SK-N-SH (cell line): ENCODE measurements at regions not wholly inside any gene's neighbourhood (a gene's known extent, or its start where the extent isn't known, plus 50 kb on each side); places are given as distances from the start of the nearest gene placed in this dataset.

Experiments used
- CTCF ChIA-PET: fragments of 300-600, 350-600 bp; formaldehyde crosslinking; extraction: SDS; loops from one replicate; lab custom pipeline; 2021; lab: Yijun Ruan, JAX
- POLR2A ChIA-PET: fragments of 350-600 bp; sonication (Branson Sonifier 250); formaldehyde crosslinking; extraction: SDS; loops from one replicate; lab custom pipeline; 2020; ENCODE audit warnings: antibody characterized with exemption, inconsistent platforms; lab: Yijun Ruan, JAX
- DNase-seq: peaks from one replicate; pipeline ENCODE4 v3.0.0; 2012
- H2AFZ ChIP-seq: fragments of 200-600 bp; sonication (generic); 2 replicates; pipeline ENCODE4 v1.8.1; 2016; ENCODE audit warnings: antibody characterized with exemption, mild to moderate bottlenecking, low read depth
- H3F3A ChIP-seq: fragments of 200-600 bp; sonication (generic); replicated peaks from 2 replicates; pipeline ENCODE3; 2016; ENCODE audit warnings: antibody characterized with exemption, mild to moderate bottlenecking; ENCODE audit not compliant: insufficient read depth
- H3K27ac ChIP-seq, 2 experiments: fragments of 200-500 bp in 1 of 2; fragments of 200-600 bp in 1 of 2; sonication (Bioruptor generic) in 1 of 2; sonication (generic), shearing (Covaris generic) in 1 of 2; 2 replicates each; pipeline versions ENCODE4 v1.5.1 to v1.6.1; 2014 to 2016; ENCODE audit warnings: low read depth in 2 of 2, inconsistent platforms in 1 of 2, low read length in 1 of 2, mild to moderate bottlenecking in 1 of 2, mixed read lengths in 1 of 2
- H3K27me3 ChIP-seq: fragments of 200-600 bp; sonication (generic), shearing (Covaris generic); 2 replicates; pipeline ENCODE4 v1.6.1; 2016; ENCODE audit warnings: mixed run types; ENCODE audit not compliant: insufficient read depth
- H3K36me3 ChIP-seq, 2 experiments: fragments of 200-500 bp in 1 of 2; fragments of 200-600 bp in 1 of 2; sonication (Bioruptor generic) in 1 of 2; sonication (generic) in 1 of 2; replicated peaks in 1 of 2; 2 replicates each; pipeline versions ENCODE3 to v1.5.1; 2014 to 2016; ENCODE audit warnings: low read length in 1 of 2, mild to moderate bottlenecking in 1 of 2; ENCODE audit not compliant: insufficient read depth in 2 of 2, control insufficient read depth in 1 of 2
- H3K4me1 ChIP-seq, 2 experiments: fragments of 200-500 bp in 1 of 2; fragments of 200-600 bp in 1 of 2; sonication (Bioruptor generic) in 1 of 2; sonication (generic), shearing (Covaris generic) in 1 of 2; 2 replicates each; pipeline versions ENCODE4 v1.5.1 to v1.6.1; 2014 to 2016; ENCODE audit warnings: low read depth in 1 of 2, low read length in 1 of 2, mixed run types in 1 of 2; ENCODE audit not compliant: insufficient read depth in 2 of 2, control insufficient read depth in 1 of 2
- H3K4me2 ChIP-seq: fragments of 200-600 bp; sonication (generic), shearing (Covaris generic); 2 replicates; pipeline ENCODE4 v1.6.1; 2017; ENCODE audit warnings: mixed run types
- H3K4me3 ChIP-seq, 2 experiments: fragments of 200-500 bp in 1 of 2; fragments of 200-600 bp in 1 of 2; sonication (Bioruptor generic) in 1 of 2; sonication (generic), shearing (Covaris generic) in 1 of 2; 2 replicates each; pipeline versions ENCODE4 v1.5.1 to v1.8.1; 2014 to 2016; ENCODE audit warnings: low read depth in 2 of 2, inconsistent platforms in 1 of 2, low read length in 1 of 2, mild to moderate bottlenecking in 1 of 2, mixed read lengths in 1 of 2, moderate library complexity in 1 of 2
- H3K79me2 ChIP-seq: fragments of 200-600 bp; sonication (generic); 2 replicates; pipeline ENCODE4 v1.8.1; 2017; ENCODE audit warnings: mild to moderate bottlenecking; ENCODE audit not compliant: insufficient read depth
- H3K9ac ChIP-seq: fragments of 200-600 bp; sonication (generic); 2 replicates; pipeline ENCODE4 v1.6.1; 2017; ENCODE audit warnings: mixed run types
- H3K9me2 ChIP-seq: fragments of 200-600 bp; sonication (generic); 2 replicates; pipeline ENCODE4 v1.6.1; 2017; ENCODE audit warnings: mixed run types
- H3K9me3 ChIP-seq: fragments of 200-600 bp; sonication (generic); 2 replicates; pipeline ENCODE4 v1.6.1; 2017; ENCODE audit warnings: mixed run types, mild to moderate bottlenecking, moderate library complexity
- H4K20me1 ChIP-seq: fragments of 200-600 bp; sonication (generic); 2 replicates; pipeline ENCODE4 v1.6.1; 2017; ENCODE audit warnings: mild to moderate bottlenecking, mixed run types; ENCODE audit not compliant: insufficient read depth
- CHD2 ChIP-seq: fragments of 150-350 bp; IDR thresholded peaks from 2 replicates; pipeline ENCODE4 v1.6.1; 2018; ENCODE audit warnings: low read length; ENCODE audit not compliant: partially characterized antibody
- CTCF ChIP-seq: fragments of 200-600 bp; sonication (generic); IDR thresholded peaks from 2 replicates; pipeline ENCODE4 v1.6.1; 2017; ENCODE audit warnings: antibody characterized with exemption, mild to moderate bottlenecking, moderate library complexity
- ELF1 ChIP-seq: IDR thresholded peaks from 2 replicates; pipeline ENCODE4 v1.4.0; 2012
- FOXJ3 ChIP-seq: sonication (generic); formaldehyde crosslinking; IDR thresholded peaks from 2 replicates; pipeline ENCODE4 v1.5.1; 2020; ENCODE audit warnings: mild to moderate bottlenecking, missing genetic modification reagents
- GABPA ChIP-seq: IDR thresholded peaks from 2 replicates; pipeline ENCODE4 v1.4.0; 2012; ENCODE audit warnings: low read depth, mild to moderate bottlenecking
- GATA2 ChIP-seq: sonication (generic); formaldehyde crosslinking; IDR thresholded peaks from 2 replicates; pipeline ENCODE4 v1.5.0; 2020; ENCODE audit warnings: mild to moderate bottlenecking, missing genetic modification reagents
- MXI1 ChIP-seq: IDR thresholded peaks from 2 replicates; pipeline ENCODE4 v1.6.1; 2012; ENCODE audit warnings: mild to moderate bottlenecking, low read depth, low read length, improper control_type of control experiment
- NFIC ChIP-seq: IDR thresholded peaks from 2 replicates; pipeline ENCODE4 v1.4.0; 2012; ENCODE audit warnings: borderline replicate concordance
- PBX3 ChIP-seq: IDR thresholded peaks from 2 replicates; pipeline ENCODE4; 2012
- POLR2AphosphoS5 ChIP-seq: IDR thresholded peaks from 2 replicates; pipeline ENCODE4 v1.6.1; 2012; ENCODE audit warnings: low read depth, low read length
- RAD21 ChIP-seq: IDR thresholded peaks from 2 replicates; pipeline ENCODE4 v1.6.1; 2012; ENCODE audit warnings: mild to moderate bottlenecking, low read length
- RCOR1 ChIP-seq: fragments of 150-350 bp; IDR thresholded peaks from 2 replicates; pipeline ENCODE4 v1.6.1; 2017; ENCODE audit warnings: antibody characterized with exemption, low read length
- SIN3A ChIP-seq: IDR thresholded peaks from 2 replicates; pipeline ENCODE4 v1.6.1; 2012; ENCODE audit warnings: low read depth, mild to moderate bottlenecking, low read length, moderate library complexity, borderline replicate concordance
- SMC3 ChIP-seq: IDR thresholded peaks from 2 replicates; pipeline ENCODE4 v1.6.1; 2012; ENCODE audit warnings: low read depth, low read length, improper control_type of control experiment
- TAF1 ChIP-seq: IDR thresholded peaks from 2 replicates; pipeline ENCODE4 v1.6.1; 2012; ENCODE audit warnings: low read depth, mild to moderate bottlenecking, low read length, moderate library complexity, borderline replicate concordance
- YY1 ChIP-seq: IDR thresholded peaks from 2 replicates; pipeline ENCODE4 v1.4.0; 2012; ENCODE audit warnings: low read depth, mild to moderate bottlenecking
- WGBS: methylation state at CpG from one replicate; pipeline ENCODE4 v1.1.6; 2017; ENCODE audit warnings: low lambda C conversion rate; 5-methylcytosine and 5-hydroxymethylcytosine counted together
- TF ChIP-seq, protein P1 (sequence below): IDR thresholded peaks from 2 replicates; pipeline ENCODE4 v1.4.0; 2012; ENCODE audit warnings: low read depth, borderline replicate concordance
- TF ChIP-seq, protein P2 (sequence below): fragments of 150-350 bp; IDR thresholded peaks from 2 replicates; pipeline ENCODE4 v1.6.1; 2017; ENCODE audit warnings: antibody characterized with exemption, low read length, low read depth, borderline replicate concordance
- TF ChIP-seq, protein P3 (sequence below): IDR thresholded peaks from 2 replicates; pipeline ENCODE4 v1.6.1; 2012; ENCODE audit warnings: mild to moderate bottlenecking, low read depth, low read length, moderate library complexity

GRCh38 chr20:20989081-20989480, 117.1 kb downstream of the LINC00237 start:
- no peak for TF ChIP-seq TAF1
- TF ChIP-seq SMC3: no peak
- no peak for TF ChIP-seq ELF1
- no peak for TF ChIP-seq FOXJ3 (CRISPR knock-in tag)
- no peak for TF ChIP-seq MXI1
- no peak for TF ChIP-seq YY1
- no peak for TF ChIP-seq GABPA
- no peak for TF ChIP-seq CHD2
- no peak for TF ChIP-seq RAD21
- TF ChIP-seq CTCF: no peak
- H3K36me3 ChIP-seq: no peaks in the 10 kb centered on the region
- no peaks in the 10 kb centered on the region for H3K79me2 ChIP-seq
- 3% methylated on average over 3 of the region's 3 CpGs for WGBS
- H3K4me2 ChIP-seq: no peak overlapping the region
- H4K20me1 ChIP-seq: no peaks in the 10 kb centered on the region
- peaks cover 18% of the 10 kb centered on the region for H3K27me3 ChIP-seq
- H3K9ac ChIP-seq: no peak overlapping the region
- H3K4me1 ChIP-seq: no peaks in the 10 kb centered on the region
- ChIA-PET CTCF (interaction anchor here (0.8 kb wide), 1 partner anchor 14 kb away, joined by 3 read pairs; no protein-coding TSS in a partner anchor), POLR2A (no interaction called here)
- no peak for DNase-seq
- no peak overlapping the region for H3K4me3 ChIP-seq
- H3K27ac ChIP-seq: no peak overlapping the region
- H3K9me3 ChIP-seq: no peaks in the 10 kb centered on the region
- no peaks in the 10 kb centered on the region for H3K9me2 ChIP-seq
- no peak overlapping the region for H2AFZ ChIP-seq
- no peaks in the 10 kb centered on the region for H3F3A ChIP-seq

DNA sequence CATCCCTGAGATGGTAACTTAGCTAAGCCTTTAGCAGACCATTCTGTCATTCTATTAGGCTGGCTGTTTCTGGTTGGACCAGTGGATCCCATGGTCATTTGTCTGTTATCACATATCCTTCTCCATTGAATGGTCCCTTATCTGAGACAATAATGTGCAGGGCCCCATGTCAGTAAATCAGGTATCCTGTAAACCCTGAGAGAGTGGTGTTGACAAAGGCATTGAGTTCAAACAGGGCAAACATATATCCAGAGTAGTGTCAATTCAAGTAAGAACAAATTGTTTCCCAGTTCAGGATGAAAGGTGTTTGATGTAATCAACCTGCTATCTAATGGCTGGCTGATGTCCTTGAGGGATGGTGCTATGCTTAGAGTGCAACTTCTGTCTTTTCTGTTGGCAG, 126.2 kb downstream of the LINC00237 start:
- ChIA-PET POLR2A (no interaction called here), CTCF (no interaction called here)
- no peak for DNase-seq
- H3K9me2 ChIP-seq: no peaks in the 10 kb centered on the region
- H3K27me3 ChIP-seq: no peaks in the 10 kb centered on the region
- H3K36me3 ChIP-seq: no peaks in the 10 kb centered on the region
- H3K9ac ChIP-seq: no peak overlapping the region
- H3F3A ChIP-seq: no peaks in the 10 kb centered on the region
- H3K79me2 ChIP-seq: no peaks in the 10 kb centered on the region
- H3K4me3 ChIP-seq: no peak overlapping the region
- H2AFZ ChIP-seq: no peak overlapping the region
- no peak overlapping the region for H3K27ac ChIP-seq
- no peaks in the 10 kb centered on the region for H4K20me1 ChIP-seq
- H3K4me1 ChIP-seq: no peaks in the 10 kb centered on the region
- H3K4me2 ChIP-seq: no peak overlapping the region
- H3K9me3 ChIP-seq: no peaks in the 10 kb centered on the region
- no peak for TF ChIP-seq SMC3
- TF ChIP-seq, protein P1, sequence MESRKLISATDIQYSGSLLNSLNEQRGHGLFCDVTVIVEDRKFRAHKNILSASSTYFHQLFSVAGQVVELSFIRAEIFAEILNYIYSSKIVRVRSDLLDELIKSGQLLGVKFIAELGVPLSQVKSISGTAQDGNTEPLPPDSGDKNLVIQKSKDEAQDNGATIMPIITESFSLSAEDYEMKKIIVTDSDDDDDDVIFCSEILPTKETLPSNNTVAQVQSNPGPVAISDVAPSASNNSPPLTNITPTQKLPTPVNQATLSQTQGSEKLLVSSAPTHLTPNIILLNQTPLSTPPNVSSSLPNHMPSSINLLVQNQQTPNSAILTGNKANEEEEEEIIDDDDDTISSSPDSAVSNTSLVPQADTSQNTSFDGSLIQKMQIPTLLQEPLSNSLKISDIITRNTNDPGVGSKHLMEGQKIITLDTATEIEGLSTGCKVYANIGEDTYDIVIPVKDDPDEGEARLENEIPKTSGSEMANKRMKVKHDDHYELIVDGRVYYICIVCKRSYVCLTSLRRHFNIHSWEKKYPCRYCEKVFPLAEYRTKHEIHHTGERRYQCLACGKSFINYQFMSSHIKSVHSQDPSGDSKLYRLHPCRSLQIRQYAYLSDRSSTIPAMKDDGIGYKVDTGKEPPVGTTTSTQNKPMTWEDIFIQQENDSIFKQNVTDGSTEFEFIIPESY: no peak
- TF ChIP-seq PBX3: no peak
- TF ChIP-seq, protein P2, sequence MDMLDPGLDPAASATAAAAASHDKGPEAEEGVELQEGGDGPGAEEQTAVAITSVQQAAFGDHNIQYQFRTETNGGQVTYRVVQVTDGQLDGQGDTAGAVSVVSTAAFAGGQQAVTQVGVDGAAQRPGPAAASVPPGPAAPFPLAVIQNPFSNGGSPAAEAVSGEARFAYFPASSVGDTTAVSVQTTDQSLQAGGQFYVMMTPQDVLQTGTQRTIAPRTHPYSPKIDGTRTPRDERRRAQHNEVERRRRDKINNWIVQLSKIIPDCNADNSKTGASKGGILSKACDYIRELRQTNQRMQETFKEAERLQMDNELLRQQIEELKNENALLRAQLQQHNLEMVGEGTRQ: no peak
- TF ChIP-seq RCOR1: no peak
- no peak for TF ChIP-seq POLR2AphosphoS5
- no peak for TF ChIP-seq GABPA
- TF ChIP-seq GATA2 (CRISPR knock-in tag): no peak
- TF ChIP-seq, protein P3, sequence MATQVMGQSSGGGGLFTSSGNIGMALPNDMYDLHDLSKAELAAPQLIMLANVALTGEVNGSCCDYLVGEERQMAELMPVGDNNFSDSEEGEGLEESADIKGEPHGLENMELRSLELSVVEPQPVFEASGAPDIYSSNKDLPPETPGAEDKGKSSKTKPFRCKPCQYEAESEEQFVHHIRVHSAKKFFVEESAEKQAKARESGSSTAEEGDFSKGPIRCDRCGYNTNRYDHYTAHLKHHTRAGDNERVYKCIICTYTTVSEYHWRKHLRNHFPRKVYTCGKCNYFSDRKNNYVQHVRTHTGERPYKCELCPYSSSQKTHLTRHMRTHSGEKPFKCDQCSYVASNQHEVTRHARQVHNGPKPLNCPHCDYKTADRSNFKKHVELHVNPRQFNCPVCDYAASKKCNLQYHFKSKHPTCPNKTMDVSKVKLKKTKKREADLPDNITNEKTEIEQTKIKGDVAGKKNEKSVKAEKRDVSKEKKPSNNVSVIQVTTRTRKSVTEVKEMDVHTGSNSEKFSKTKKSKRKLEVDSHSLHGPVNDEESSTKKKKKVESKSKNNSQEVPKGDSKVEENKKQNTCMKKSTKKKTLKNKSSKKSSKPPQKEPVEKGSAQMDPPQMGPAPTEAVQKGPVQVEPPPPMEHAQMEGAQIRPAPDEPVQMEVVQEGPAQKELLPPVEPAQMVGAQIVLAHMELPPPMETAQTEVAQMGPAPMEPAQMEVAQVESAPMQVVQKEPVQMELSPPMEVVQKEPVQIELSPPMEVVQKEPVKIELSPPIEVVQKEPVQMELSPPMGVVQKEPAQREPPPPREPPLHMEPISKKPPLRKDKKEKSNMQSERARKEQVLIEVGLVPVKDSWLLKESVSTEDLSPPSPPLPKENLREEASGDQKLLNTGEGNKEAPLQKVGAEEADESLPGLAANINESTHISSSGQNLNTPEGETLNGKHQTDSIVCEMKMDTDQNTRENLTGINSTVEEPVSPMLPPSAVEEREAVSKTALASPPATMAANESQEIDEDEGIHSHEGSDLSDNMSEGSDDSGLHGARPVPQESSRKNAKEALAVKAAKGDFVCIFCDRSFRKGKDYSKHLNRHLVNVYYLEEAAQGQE: no peak
- no peak for TF ChIP-seq YY1
- TF ChIP-seq SIN3A: no peak
- no peak for TF ChIP-seq NFIC
